NOMO-1 treated with DMSO at 0.1 percent for 48 hours (cell line): ENCODE measurements at regions not wholly inside any gene's neighbourhood (a gene's known extent, or its start where the extent isn't known, plus 50 kb on each side); places are given as distances from the start of the nearest gene placed in this dataset.
"Not testable (repeated sequence)": the region's sequence is repeated elsewhere in the genome, so short reads cannot be mapped to it uniquely, and the experiment has no call there.

Source experiments
- DNase-seq: peaks from one replicate; lab custom pipeline; 2025; ENCODE audit not compliant: unreplicated experiment; lab: John Stamatoyannopoulos, UW

- DNase-seq: no peak
Observed at GRCh38 chr9:18263377-18263776, 210.6 kb upstream of the ADAMTSL1 start.

- DNase-seq: no peak
Observed at GRCh38 chr9:18268381-18268780, 205.6 kb upstream of the ADAMTSL1 start.

- DNase-seq: no peak
Observed at GRCh38 chr9:18269561-18269960, 204.4 kb upstream of the ADAMTSL1 start.

GRCh38 chr9:18274693-18275092, 199.3 kb upstream of the ADAMTSL1 start:
- no peak for DNase-seq

GRCh38 chr9:18275313-18275990, 198.5 kb upstream of the ADAMTSL1 start:
- no peak for DNase-seq

- DNase-seq: no peak
Observed at GRCh38 chr9:18281291-18281690, 192.7 kb upstream of the ADAMTSL1 start.

- DNase-seq: no peak
Observed at GRCh38 chr9:18294229-18294628, 179.7 kb upstream of the ADAMTSL1 start.

- DNase-seq: peak; percentile 56
Observed at GRCh38 chr9:18296702-18297055, 177.3 kb upstream of the ADAMTSL1 start.

- DNase-seq: no peak
Observed at GRCh38 chr9:18297056-18297841, 176.7 kb upstream of the ADAMTSL1 start.

GRCh38 chr9:18299449-18299848, 174.5 kb upstream of the ADAMTSL1 start:
- no peak for DNase-seq

GRCh38 chr9:18305167-18305806, 168.7 kb upstream of the ADAMTSL1 start:
- DNase-seq: not testable (repeated sequence)

- DNase-seq: no peak
Observed at GRCh38 chr9:18314316-18314715, 159.6 kb upstream of the ADAMTSL1 start.

GRCh38 chr9:18317896-18318295, 156.1 kb upstream of the ADAMTSL1 start:
- no peak for DNase-seq

GRCh38 chr9:18319918-18320445, 154.0 kb upstream of the ADAMTSL1 start:
- no peak for DNase-seq

GRCh38 chr9:18324928-18325745, 148.8 kb upstream of the ADAMTSL1 start:
- no peak for DNase-seq

GRCh38 chr9:18325746-18326011, 148.3 kb upstream of the ADAMTSL1 start:
- not testable (repeated sequence) for DNase-seq

GRCh38 chr9:18327121-18327520, 146.8 kb upstream of the ADAMTSL1 start:
- no peak for DNase-seq

GRCh38 chr9:18330401-18331309, 143.3 kb upstream of the ADAMTSL1 start:
- no peak for DNase-seq

- DNase-seq: no peak
Observed at GRCh38 chr9:18331310-18331684, 142.7 kb upstream of the ADAMTSL1 start.

GRCh38 chr9:18331808-18332209, 142.1 kb upstream of the ADAMTSL1 start:
- DNase-seq: no peak
